Neural progenitor cell (in vitro differentiated cells): ENCODE measurements at regions not wholly inside any gene's neighbourhood (a gene's known extent, or its start where the extent isn't known, plus 50 kb on each side); places are given as distances from the start of the nearest gene placed in this dataset.

Experiments
- EZH2 ChIP-seq: fragments of 200-600 bp; sonication (generic); IDR thresholded peaks from 2 replicates; pipeline ENCODE4 v1.6.1; 2017; ENCODE audit warnings: antibody characterized with exemption, mild to moderate bottlenecking, moderate library complexity
- TF ChIP-seq, protein P1 (sequence below): fragments of 200-600 bp; sonication (generic); IDR thresholded peaks from 2 replicates; pipeline ENCODE4 v1.5.1; 2017; ENCODE audit warnings: antibody characterized with exemption, mild to moderate bottlenecking

DNA sequence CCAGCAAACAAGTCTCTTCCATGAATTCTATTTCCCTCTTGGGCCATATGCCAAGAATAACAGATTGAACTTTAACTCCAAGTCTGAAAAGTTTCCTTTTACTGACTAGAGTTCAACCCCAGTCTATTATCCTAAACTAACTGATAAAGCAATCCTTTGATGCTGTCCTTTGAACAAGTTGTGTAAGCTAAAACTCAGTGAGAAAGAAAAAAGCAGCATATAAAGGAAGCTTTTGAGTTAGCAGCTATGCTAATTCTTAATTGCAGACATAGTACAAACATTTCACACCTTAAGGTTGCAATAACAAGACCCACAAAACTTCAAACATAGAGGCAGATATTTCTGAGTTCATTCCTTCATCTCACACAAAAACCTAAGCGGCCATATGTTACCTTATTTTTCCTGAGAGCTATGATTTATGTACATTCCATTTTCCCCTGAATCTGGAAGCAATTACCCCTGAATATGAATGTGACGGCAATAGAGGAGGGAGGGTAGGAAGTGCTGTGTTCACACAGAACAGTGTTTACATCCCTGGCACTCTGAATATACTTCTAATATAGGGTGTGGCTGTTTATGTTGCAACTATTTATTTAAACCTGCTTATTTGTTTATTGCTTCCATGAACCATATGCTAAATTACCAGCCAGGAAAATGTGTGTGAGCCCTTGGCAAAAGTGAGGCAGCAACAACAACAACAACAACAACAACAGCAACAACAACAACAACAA is 180.6 kb downstream of the IRS1 start:
- TF ChIP-seq, protein P1, sequence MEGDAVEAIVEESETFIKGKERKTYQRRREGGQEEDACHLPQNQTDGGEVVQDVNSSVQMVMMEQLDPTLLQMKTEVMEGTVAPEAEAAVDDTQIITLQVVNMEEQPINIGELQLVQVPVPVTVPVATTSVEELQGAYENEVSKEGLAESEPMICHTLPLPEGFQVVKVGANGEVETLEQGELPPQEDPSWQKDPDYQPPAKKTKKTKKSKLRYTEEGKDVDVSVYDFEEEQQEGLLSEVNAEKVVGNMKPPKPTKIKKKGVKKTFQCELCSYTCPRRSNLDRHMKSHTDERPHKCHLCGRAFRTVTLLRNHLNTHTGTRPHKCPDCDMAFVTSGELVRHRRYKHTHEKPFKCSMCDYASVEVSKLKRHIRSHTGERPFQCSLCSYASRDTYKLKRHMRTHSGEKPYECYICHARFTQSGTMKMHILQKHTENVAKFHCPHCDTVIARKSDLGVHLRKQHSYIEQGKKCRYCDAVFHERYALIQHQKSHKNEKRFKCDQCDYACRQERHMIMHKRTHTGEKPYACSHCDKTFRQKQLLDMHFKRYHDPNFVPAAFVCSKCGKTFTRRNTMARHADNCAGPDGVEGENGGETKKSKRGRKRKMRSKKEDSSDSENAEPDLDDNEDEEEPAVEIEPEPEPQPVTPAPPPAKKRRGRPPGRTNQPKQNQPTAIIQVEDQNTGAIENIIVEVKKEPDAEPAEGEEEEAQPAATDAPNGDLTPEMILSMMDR = no peak
- TF ChIP-seq EZH2 = no peak
